ENCODE measurements at regions not wholly inside any gene's neighbourhood (a gene's known extent, or its start where the extent isn't known, plus 50 kb on each side); places are given as distances from the start of the nearest gene placed in this dataset.

DNA sequence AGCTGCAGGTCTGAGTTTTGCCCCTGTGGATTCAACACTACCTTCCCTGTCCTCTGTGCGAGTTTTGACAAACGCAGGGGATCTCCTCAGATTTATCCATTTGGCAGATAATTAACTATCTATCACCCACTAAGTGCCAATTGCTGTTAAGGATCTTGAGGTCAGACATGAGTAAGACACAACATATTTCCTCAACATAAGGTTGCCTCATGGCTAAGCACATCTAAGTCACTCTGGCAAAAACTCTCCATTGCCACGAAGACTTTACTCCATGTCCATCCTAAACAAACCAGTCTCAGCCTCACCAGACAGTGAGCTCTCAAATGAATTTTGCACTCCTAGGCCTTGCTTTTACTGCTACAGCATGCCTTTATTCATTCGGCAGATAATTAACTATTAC is 408.4 kb downstream of the MAFB start:
- TF ChIP-seq AEBP2 (tag by site-specific recombination; IDR thresholded peaks at IDR 0.05; ENCODE audit: borderline replicate concordance) (no peak), HOXA7 (CRISPR knock-in tag; IDR thresholded peaks at IDR 0.05; ENCODE audit: borderline replicate concordance) (no peak), CTCF (tag by site-specific recombination; IDR thresholded peaks at IDR 0.05) (no peak), KLF1 (tag by site-specific recombination; IDR thresholded peaks at IDR 0.05) (no peak), ZNF416 (tag by site-specific recombination; IDR thresholded peaks at IDR 0.05) (no peak), ZNF777 (tag by site-specific recombination; IDR thresholded peaks at IDR 0.05; ENCODE audit: borderline replicate concordance) (no peak), ZNF239 (tag by site-specific recombination; IDR thresholded peaks at IDR 0.05) (no peak), PRDM1 (tag by site-specific recombination; IDR thresholded peaks at IDR 0.05) (no peak), ZNF350 (tag by site-specific recombination; IDR thresholded peaks at IDR 0.05) (no peak), YY1 (tag by site-specific recombination; IDR thresholded peaks at IDR 0.05) (no peak), ZFP37 (tag by site-specific recombination; IDR thresholded peaks at IDR 0.05) (no peak), REST (tag by site-specific recombination; IDR thresholded peaks at IDR 0.05) (no peak)

Measured in HEK293 (cell line).